HepG2 (cell line): ENCODE measurements at regions not wholly inside any gene's neighbourhood (a gene's known extent, or its start where the extent isn't known, plus 50 kb on each side); places are given as distances from the start of the nearest gene placed in this dataset.

Experiments used
- ATAC-seq: fragments of 200-7000 bp; cut with Tn5 transposase; 3 replicates; pipeline ENCODE4 v1.9.1; 2020; ENCODE audit warnings: mild to moderate bottlenecking, moderate library complexity
- BruUV-seq: library from RNA; stranded (reverse); fragments of 400-500 nt; replicated peaks from 2 replicates; lab custom pipeline; 2021; lab: Mats Ljungman, UMichigan
- CTCF ChIA-PET: fragments of 300-600 bp; formaldehyde crosslinking; extraction: SDS; loops from one replicate; lab custom pipeline; 2021; ENCODE audit warnings: low total read pairs, inconsistent platforms, low intra/inter-chr PET ratio; lab: Yijun Ruan, JAX
- POLR2A ChIA-PET: fragments of 350-600 bp; sonication (Branson Sonifier 250); formaldehyde crosslinking; loops from one replicate; lab custom pipeline; 2020; ENCODE audit warnings: antibody characterized with exemption, inconsistent platforms; lab: Yijun Ruan, JAX
- DNase-seq: peaks from one replicate; pipeline ENCODE4 v3.0.0-alpha.2; 2015; ENCODE audit warnings: low spot score
- FAIRE-seq: peaks from 3 replicates; lab custom pipeline; 2011; peaks lifted over from hg19 to GRCh38; lab: Jason Lieb, UNC
- H2AFZ ChIP-seq: one replicate; pipeline ENCODE4 v1.6.1; 2011; ENCODE audit warnings: low read length, inconsistent platforms
- H3K27ac ChIP-seq: fragments of 300-600 bp; 3 replicates; pipeline ENCODE4 v1.8.0; 2011; ENCODE audit warnings: mixed run types, mild to moderate bottlenecking, mixed read lengths, low read length, inconsistent platforms; ENCODE audit not compliant: insufficient read depth; ENCODE audit errors: extremely low read length
- H3K27me3 ChIP-seq, 2 experiments: fragments of 200-600 bp in 1 of 2; 2 replicates in 1 of 2; 3 replicates in 1 of 2; pipeline versions ENCODE4 v1.6.0 to v1.8.0; 2011; ENCODE audit warnings: low read length in 2 of 2, mild to moderate bottlenecking in 2 of 2, moderate library complexity in 2 of 2, inconsistent platforms in 1 of 2; ENCODE audit not compliant: insufficient read depth in 2 of 2, control insufficient read depth in 1 of 2
- H3K36me3 ChIP-seq, 2 experiments: fragments of 200-600 bp in 1 of 2; replicated peaks in 1 of 2; 2 replicates in 1 of 2; 3 replicates in 1 of 2; pipeline versions ENCODE4 v1.5.1 to v1.8.0; 2011; ENCODE audit warnings: low read length in 2 of 2, inconsistent platforms in 1 of 2; ENCODE audit not compliant: insufficient read depth in 2 of 2, control insufficient read depth in 1 of 2
- H3K4me1 ChIP-seq: 2 replicates; pipeline ENCODE4 v1.5.1; 2012; ENCODE audit warnings: low read length, inconsistent platforms; ENCODE audit not compliant: insufficient read depth
- H3K4me2 ChIP-seq: 2 replicates; pipeline ENCODE4 v1.6.0; 2011; ENCODE audit warnings: low read depth, low read length, inconsistent platforms
- H3K4me3 ChIP-seq, 3 experiments: fragments of 200-600 bp in 1 of 3; sonication (generic), shearing (Covaris generic) in 1 of 3; replicated peaks in 1 of 3; 2 replicates each; pipeline ENCODE4 v1.5.1; 2011 to 2016; ENCODE audit warnings: low read length in 3 of 3, inconsistent platforms in 2 of 3, low read depth in 2 of 3, mild to moderate bottlenecking in 2 of 3, control low read depth in 1 of 3, mixed read lengths in 1 of 3; ENCODE audit not compliant: insufficient read depth in 1 of 3
- H3K79me2 ChIP-seq: one replicate; pipeline ENCODE4 v1.6.1; 2011; ENCODE audit warnings: low read length, inconsistent platforms; ENCODE audit not compliant: insufficient read depth
- H3K9ac ChIP-seq: 2 replicates; pipeline ENCODE4 v1.6.0; 2011; ENCODE audit warnings: mild to moderate bottlenecking, low read depth, low read length, inconsistent platforms; ENCODE audit not compliant: insufficient read depth
- H3K9me3 ChIP-seq: 2 replicates; pipeline ENCODE4 v1.5.1; 2012; ENCODE audit warnings: mild to moderate bottlenecking, low read length
- H4K20me1 ChIP-seq: 2 replicates; pipeline ENCODE4 v1.6.0; 2011; ENCODE audit warnings: inconsistent platforms, mild to moderate bottlenecking, low read length, moderate library complexity; ENCODE audit not compliant: insufficient read depth
- ARID4A ChIP-seq: sonication (generic); formaldehyde crosslinking; IDR thresholded peaks from 2 replicates; pipeline ENCODE4 v1.5.0; 2020; ENCODE audit warnings: mild to moderate bottlenecking, missing genetic modification reagents, borderline replicate concordance
- CBX5 ChIP-seq: sonication (generic); formaldehyde crosslinking; IDR thresholded peaks from 2 replicates; pipeline ENCODE4 v1.4.0; 2020; ENCODE audit warnings: missing genetic modification reagents, borderline replicate concordance
- CSRNP1 ChIP-seq: sonication (generic); formaldehyde crosslinking; IDR thresholded peaks from 2 replicates; pipeline ENCODE4 v1.8.1; 2023; ENCODE audit warnings: mild to moderate bottlenecking, missing genetic modification reagents
- FOXK2 ChIP-seq: fragments of 450-650 bp; IDR thresholded peaks from 2 replicates; pipeline ENCODE4 v1.6.1; 2016
- HNF1B ChIP-seq: sonication (generic); formaldehyde crosslinking; IDR thresholded peaks from 2 replicates; pipeline ENCODE4 v1.5.1; 2020; ENCODE audit warnings: mild to moderate bottlenecking, moderate library complexity, missing genetic modification reagents
- HOXA7 ChIP-seq: sonication (generic); formaldehyde crosslinking; IDR thresholded peaks from 2 replicates; pipeline ENCODE4 v1.8.1; 2022; ENCODE audit warnings: mild to moderate bottlenecking, missing genetic modification reagents, moderate library complexity
- MIER2 ChIP-seq: IDR thresholded peaks from 2 replicates; pipeline ENCODE4 v1.6.1; 2016; ENCODE audit warnings: missing biosample characterization, missing genetic modification reagents
- POGZ ChIP-seq: sonication (generic); formaldehyde crosslinking; IDR thresholded peaks from 2 replicates; pipeline ENCODE4 v1.4.0; 2020; ENCODE audit warnings: mild to moderate bottlenecking, missing genetic modification reagents
- PPARG ChIP-seq: conservative IDR thresholded peaks from 2 replicates; pipeline ENCODE4 v1.6.1; 2016; ENCODE audit warnings: missing biosample characterization, missing genetic modification reagents
- SIN3B ChIP-seq: fragments of 150-350 bp; IDR thresholded peaks from 2 replicates; pipeline ENCODE4 v1.6.1; 2014; ENCODE audit warnings: low read length
- ZBTB34 ChIP-seq: sonication (generic); formaldehyde crosslinking; IDR thresholded peaks from 2 replicates; pipeline ENCODE4 v1.8.0; 2022; ENCODE audit warnings: mild to moderate bottlenecking, missing genetic modification reagents
- ZNF354B ChIP-seq: sonication (generic); formaldehyde crosslinking; IDR thresholded peaks from 2 replicates; pipeline ENCODE4 v1.8.0; 2022; ENCODE audit warnings: mild to moderate bottlenecking, missing genetic modification reagents
- ZNF530 ChIP-seq: sonication (generic); formaldehyde crosslinking; IDR thresholded peaks from 2 replicates; pipeline ENCODE4 v1.5.0; 2020; ENCODE audit warnings: low read depth, mild to moderate bottlenecking, missing genetic modification reagents
- ZNF670 ChIP-seq: sonication (generic); formaldehyde crosslinking; IDR thresholded peaks from 2 replicates; pipeline ENCODE4 v1.8.0; 2022; ENCODE audit warnings: mild to moderate bottlenecking, missing genetic modification reagents, borderline replicate concordance
- WGBS: methylation state at CpG from one replicate; pipeline ENCODE4 v1.1.6; 2017; ENCODE audit warnings: low lambda C conversion rate; 5-methylcytosine and 5-hydroxymethylcytosine counted together
- in situ Hi-C: cut with HindIII; loops from 2 replicates; pipeline ENCODE4 v1.10.0; 2017; ENCODE audit warnings: low pct_unique_long_range_greater_than_20kb; ENCODE audit not compliant: extremely low pct_ligation_motif_present
- intact Hi-C: fragments of 100-400 bp; cut with micrococcal nuclease; formaldehyde crosslinking; loops from one replicate; pipeline ENCODE4 v1.10.0; 2022; ENCODE audit not compliant: unreplicated experiment
- TF ChIP-seq, protein P1 (sequence below): sonication (generic); formaldehyde crosslinking; IDR thresholded peaks from 2 replicates; pipeline ENCODE4 v1.5.1; 2020; ENCODE audit warnings: missing genetic modification reagents, mild to moderate bottlenecking, borderline replicate concordance

GRCh38 chr2:184162426-184162825, 435.9 kb upstream of the ZNF804A start:
- ChIA-PET POLR2A (no interaction called here), CTCF (no interaction called here)
- no peak overlapping the region for H3K9ac ChIP-seq
- in situ Hi-C loops (no loop called here), intact Hi-C loops (no loop called here)
- ATAC-seq (no peak), DNase-seq (no peak), FAIRE-seq (no peak)
- TF ChIP-seq HOXA7 (CRISPR knock-in tag), result no peak
- no peak for TF ChIP-seq POGZ (CRISPR knock-in tag)
- TF ChIP-seq PPARG (CRISPR knock-in tag), result no peak
- no peak for TF ChIP-seq ZNF354B (CRISPR knock-in tag)
- TF ChIP-seq HNF1B (CRISPR knock-in tag), result no peak
- no peak for TF ChIP-seq SIN3B
- no peak for TF ChIP-seq FOXK2
- TF ChIP-seq MIER2 (CRISPR knock-in tag), result no peak
- TF ChIP-seq ZNF670 (CRISPR knock-in tag), result no peak
- no peak for TF ChIP-seq CBX5 (CRISPR knock-in tag)
- TF ChIP-seq, protein P1, sequence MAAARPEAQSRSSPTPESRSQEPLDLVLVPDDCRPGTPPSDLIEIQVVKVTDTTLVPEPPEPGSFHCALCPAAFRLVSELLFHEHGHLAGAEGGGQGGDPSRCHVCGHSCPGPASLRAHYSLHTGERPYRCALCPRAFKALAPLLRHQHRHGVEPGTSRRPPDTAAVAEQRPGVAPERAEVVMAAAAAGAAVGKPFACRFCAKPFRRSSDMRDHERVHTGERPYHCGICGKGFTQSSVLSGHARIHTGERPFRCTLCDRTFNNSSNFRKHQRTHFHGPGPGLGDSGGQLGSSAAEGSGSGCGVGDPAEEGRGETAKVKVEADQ (CRISPR knock-in tag), result no peak
- TF ChIP-seq ZNF530 (CRISPR knock-in tag), result no peak
- TF ChIP-seq CSRNP1 (CRISPR knock-in tag), result no peak
- no peak for TF ChIP-seq ZBTB34
- TF ChIP-seq ARID4A (CRISPR knock-in tag), result no peak
- H3K79me2 ChIP-seq, result no peaks in the 10 kb centered on the region
- H3K27ac ChIP-seq, result no peak overlapping the region
- no peak overlapping the region for H2AFZ ChIP-seq
- WGBS, result 2% methylated on average over 2 of the region's 2 CpGs
- no peaks in the 10 kb centered on the region for H3K9me3 ChIP-seq
- H3K4me1 ChIP-seq, result no peaks in the 10 kb centered on the region
- H3K36me3 ChIP-seq, result no peaks in the 10 kb centered on the region
- no peak overlapping the region for H3K4me2 ChIP-seq
- H4K20me1 ChIP-seq, result no peaks in the 10 kb centered on the region
- no peak overlapping the region for H3K4me3 ChIP-seq
- no TSS peak for BruUV-seq
- no peaks in the 10 kb centered on the region for H3K27me3 ChIP-seq
